ENCODE measurements at regions not wholly inside any gene's neighbourhood (a gene's known extent, or its start where the extent isn't known, plus 50 kb on each side); places are given as distances from the start of the nearest gene placed in this dataset.

DNA sequence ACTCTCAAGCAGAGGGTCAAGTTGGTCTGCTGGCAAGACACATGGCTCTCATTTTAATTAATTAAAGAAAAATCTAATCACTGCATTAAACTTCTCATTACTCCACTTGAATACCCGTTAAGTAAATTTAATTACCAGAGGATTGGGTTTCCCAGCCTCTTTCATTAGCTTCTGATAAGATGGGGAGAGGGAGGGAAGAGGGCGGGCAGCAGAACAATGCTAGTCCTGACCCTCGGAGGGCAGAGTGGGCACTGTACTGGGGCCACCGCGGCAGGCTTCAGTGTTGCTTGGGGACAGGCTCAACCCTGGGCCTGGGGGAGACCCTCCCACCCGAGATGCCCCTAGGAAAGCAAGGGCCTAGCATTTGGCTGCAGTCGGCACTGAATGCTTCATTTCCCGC lies 55.6 kb upstream of the LINGO1 start:
- H3K9ac ChIP-seq (ENCODE audit: insufficient read depth in 1 of 2, low read length in 2 of 2): no peak overlapping the region
- WGBS, 2 donors: 78 to 86% methylated on average over 8 of the region's 8 CpGs
- peaks cover 0 to 6% (median 0%) of the 10 kb centered on the region in 4 donors for H3K9me3 ChIP-seq (ENCODE audit: control insufficient read depth in 4 of 4, insufficient read depth in 3 of 4, low read length in 3 of 4)
- TF ChIP-seq, protein P1, sequence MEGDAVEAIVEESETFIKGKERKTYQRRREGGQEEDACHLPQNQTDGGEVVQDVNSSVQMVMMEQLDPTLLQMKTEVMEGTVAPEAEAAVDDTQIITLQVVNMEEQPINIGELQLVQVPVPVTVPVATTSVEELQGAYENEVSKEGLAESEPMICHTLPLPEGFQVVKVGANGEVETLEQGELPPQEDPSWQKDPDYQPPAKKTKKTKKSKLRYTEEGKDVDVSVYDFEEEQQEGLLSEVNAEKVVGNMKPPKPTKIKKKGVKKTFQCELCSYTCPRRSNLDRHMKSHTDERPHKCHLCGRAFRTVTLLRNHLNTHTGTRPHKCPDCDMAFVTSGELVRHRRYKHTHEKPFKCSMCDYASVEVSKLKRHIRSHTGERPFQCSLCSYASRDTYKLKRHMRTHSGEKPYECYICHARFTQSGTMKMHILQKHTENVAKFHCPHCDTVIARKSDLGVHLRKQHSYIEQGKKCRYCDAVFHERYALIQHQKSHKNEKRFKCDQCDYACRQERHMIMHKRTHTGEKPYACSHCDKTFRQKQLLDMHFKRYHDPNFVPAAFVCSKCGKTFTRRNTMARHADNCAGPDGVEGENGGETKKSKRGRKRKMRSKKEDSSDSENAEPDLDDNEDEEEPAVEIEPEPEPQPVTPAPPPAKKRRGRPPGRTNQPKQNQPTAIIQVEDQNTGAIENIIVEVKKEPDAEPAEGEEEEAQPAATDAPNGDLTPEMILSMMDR (IDR thresholded peaks at IDR 0.05; ENCODE audit: control extremely low read depth, extremely low read depth): no peak
- H3K36me3 ChIP-seq (ENCODE audit: control insufficient read depth in 4 of 4, insufficient read depth in 4 of 4, low read length in 4 of 4): no peaks in the 10 kb centered on the region
- peaks cover 0 to 3% (median 0%) of the 10 kb centered on the region in 3 donors for H3K27me3 ChIP-seq (ENCODE audit: control insufficient read depth in 3 of 3, insufficient read depth in 3 of 3, low read length in 2 of 3)
- DNase-seq (no peak), ATAC-seq (ENCODE audit: insufficient read depth, low FRiP score) (no peak)
- H3K4me1 ChIP-seq (ENCODE audit: control insufficient read depth in 5 of 5, insufficient read depth in 5 of 5, low read length in 5 of 5): no peaks in the 10 kb centered on the region
- no peak overlapping the region for H3K27ac ChIP-seq (ENCODE audit: low read depth in 1 of 2, low read length in 1 of 2)
- no peak overlapping the region for H3K4me3 ChIP-seq

DNA sequence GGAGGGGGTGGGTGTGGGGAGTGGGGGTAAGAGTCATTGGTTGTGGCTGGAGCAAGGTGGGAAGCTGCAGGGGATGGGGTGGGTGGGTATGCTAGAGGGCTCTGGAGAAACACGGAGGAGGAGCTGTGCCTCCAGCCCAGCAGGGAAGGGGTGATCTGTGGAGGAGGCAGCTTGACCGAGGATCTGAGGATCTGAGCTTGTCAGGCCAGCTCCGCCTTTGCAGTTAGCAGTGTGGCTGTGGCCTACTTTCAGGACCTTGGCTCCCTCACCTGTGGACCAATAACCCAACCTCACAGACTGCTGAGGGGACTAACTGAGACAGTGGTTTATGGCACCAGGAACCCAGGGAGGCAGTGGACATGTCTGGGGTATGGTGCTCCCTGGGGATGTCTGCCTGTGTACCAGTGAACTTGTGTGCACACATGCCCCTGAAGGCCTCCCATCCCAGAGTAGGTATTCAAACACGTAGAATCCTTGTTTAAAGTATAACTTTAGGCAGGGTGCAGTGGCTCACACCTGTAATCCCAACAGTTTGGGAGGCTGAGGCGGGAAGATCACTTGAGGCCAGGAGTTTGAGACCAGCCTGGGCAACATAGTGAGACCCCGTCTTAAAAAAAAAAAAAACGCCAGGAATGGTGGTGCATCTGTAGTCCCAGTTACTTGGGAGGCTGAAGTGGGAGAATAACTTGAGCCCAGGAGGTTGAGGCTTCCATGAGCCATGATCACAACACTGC lies 52.5 kb upstream of the LINGO1 start:
- ATAC-seq (ENCODE audit: insufficient read depth, low FRiP score) (no peak), DNase-seq (no peak)
- Histone ChIP-seq H3K9ac (ENCODE audit: insufficient read depth in 1 of 2, low read length in 2 of 2) (no peak overlapping the region), H3K27ac (ENCODE audit: low read depth in 1 of 2, low read length in 1 of 2) (no peak overlapping the region), H3K4me1 (ENCODE audit: control insufficient read depth in 5 of 5, insufficient read depth in 5 of 5, low read length in 5 of 5) (no peaks in the 10 kb centered on the region), H3K9me3 (ENCODE audit: control insufficient read depth in 4 of 4, insufficient read depth in 3 of 4, low read length in 3 of 4) (no peaks in the 10 kb centered on the region), H3K4me3 (no peak overlapping the region), H3K36me3 (ENCODE audit: control insufficient read depth in 4 of 4, insufficient read depth in 4 of 4, low read length in 4 of 4) (no peaks in the 10 kb centered on the region), H3K27me3 (ENCODE audit: control insufficient read depth in 3 of 3, insufficient read depth in 3 of 3, low read length in 2 of 3) (no peaks in the 10 kb centered on the region)
- TF ChIP-seq, protein P1 (IDR thresholded peaks at IDR 0.05; ENCODE audit: control extremely low read depth, extremely low read depth): no peak
- 78 to 85% methylated on average over 7 of the region's 7 CpGs for WGBS, 2 donors

DNA sequence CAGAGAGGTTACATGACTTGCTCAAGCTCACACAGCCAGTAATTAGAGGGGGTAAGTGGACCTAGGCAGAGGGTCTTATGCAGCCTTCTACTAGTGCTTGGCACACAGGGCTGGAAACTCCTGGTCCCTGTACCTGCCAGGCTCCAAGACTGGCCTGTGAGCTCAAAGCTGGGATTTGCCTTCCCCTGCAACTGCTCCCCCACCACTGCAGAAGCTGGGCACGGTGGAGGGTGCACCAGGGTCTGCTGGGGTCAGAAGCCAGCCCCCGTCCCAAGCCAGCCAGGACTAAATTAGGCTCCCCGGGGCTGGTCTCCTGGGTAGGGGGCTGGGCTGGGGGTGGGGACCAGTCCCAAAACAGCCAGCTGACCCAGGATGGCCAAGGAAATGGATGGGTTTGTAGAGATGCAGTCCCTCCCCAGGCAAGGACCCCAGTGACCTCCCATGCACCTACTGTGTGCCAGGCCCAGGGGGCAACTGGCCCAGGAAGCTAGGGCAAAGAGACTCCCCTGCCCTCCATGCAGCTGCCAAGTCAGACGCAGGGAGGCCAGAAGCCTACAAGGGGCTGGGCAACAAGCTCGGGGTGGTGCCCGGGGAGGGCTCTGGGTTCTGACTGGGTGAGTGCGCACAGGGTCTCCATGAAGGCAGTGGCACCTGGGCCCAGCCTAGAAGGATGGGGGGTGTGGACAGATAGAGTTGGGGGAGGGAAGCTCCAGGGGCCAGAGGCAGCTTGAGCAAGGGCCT lies 51.8 kb upstream of the LINGO1 start:
- Histone ChIP-seq H3K4me1 (ENCODE audit: control insufficient read depth in 5 of 5, insufficient read depth in 5 of 5, low read length in 5 of 5) (no peaks in the 10 kb centered on the region), H3K9me3 (ENCODE audit: control insufficient read depth in 4 of 4, insufficient read depth in 3 of 4, low read length in 3 of 4) (no peaks in the 10 kb centered on the region), H3K27ac (ENCODE audit: low read depth in 1 of 2, low read length in 1 of 2) (no peak overlapping the region), H3K9ac (ENCODE audit: insufficient read depth in 1 of 2, low read length in 2 of 2) (no peak overlapping the region), H3K27me3 (ENCODE audit: control insufficient read depth in 3 of 3, insufficient read depth in 3 of 3, low read length in 2 of 3) (no peaks in the 10 kb centered on the region), H3K4me3 (no peak overlapping the region), H3K36me3 (ENCODE audit: control insufficient read depth in 4 of 4, insufficient read depth in 4 of 4, low read length in 4 of 4) (no peaks in the 10 kb centered on the region)
- DNase-seq (no peak), ATAC-seq (ENCODE audit: insufficient read depth, low FRiP score) (no peak)
- 81 to 88% methylated on average over 7 of the region's 7 CpGs for WGBS, 2 donors
- TF ChIP-seq, protein P1 (IDR thresholded peaks at IDR 0.05; ENCODE audit: control extremely low read depth, extremely low read depth): no peak
